ENCODE measurements at regions not wholly inside any gene's neighbourhood (a gene's known extent, or its start where the extent isn't known, plus 50 kb on each side); places are given as distances from the start of the nearest gene placed in this dataset.

GRCh38 chr13:85093808-85094207 lies 705.4 kb downstream of the SLITRK6 start:
- H2AK5ac ChIP-seq (ENCODE audit: low read depth, low read length): no peak overlapping the region
- no peak for DNase-seq
- no peak overlapping the region for H2BK5ac ChIP-seq (ENCODE audit: low read depth, low read length, poor library complexity, severe bottlenecking)
- no peaks in the 10 kb centered on the region for H3K9me3 ChIP-seq (ENCODE audit: control insufficient read depth, insufficient read depth, low read length)
- no peaks in the 10 kb centered on the region for H4K20me1 ChIP-seq (ENCODE audit: insufficient read depth, low read length)
- no peak overlapping the region for H2AFZ ChIP-seq (replicated peaks; ENCODE audit: low read length, poor library complexity)
- H4K8ac ChIP-seq (ENCODE audit: low read depth in 2 of 2, low read length in 2 of 2): no peak overlapping the region
- H3K23ac ChIP-seq (ENCODE audit: low read depth, low read length): no peak overlapping the region
- no peaks in the 10 kb centered on the region for H3K79me1 ChIP-seq (ENCODE audit: low read depth in 1 of 2, low read length in 2 of 2)
- H3K9me1 ChIP-seq (ENCODE audit: insufficient read depth, low read length): no peaks in the 10 kb centered on the region
- in situ Hi-C loops (cut with MboI; ENCODE audit: low sequenced_read_pairs): no loop called here
- no peaks in the 10 kb centered on the region for H3K36me3 ChIP-seq (ENCODE audit: control insufficient read depth, insufficient read depth, low read length)
- dilution Hi-C loops (cut with HindIII; ENCODE audit: low sequenced_read_pairs, unreplicated experiment): no loop called here
- TF ChIP-seq ELK1 (IDR thresholded peaks at IDR 0.05; ENCODE audit: borderline replicate concordance, low read depth, low read length): no peak
- no peak for TF ChIP-seq SMC3 (IDR thresholded peaks at IDR 0.05; ENCODE audit: low read depth, low read length)
- TF ChIP-seq MXI1 (IDR thresholded peaks at IDR 0.05; ENCODE audit: borderline replicate concordance, low read depth, low read length): no peak
- H4K91ac ChIP-seq (ENCODE audit: insufficient read depth, low read depth, low read length): no peak overlapping the region
- H3K4me1 ChIP-seq (ENCODE audit: control insufficient read depth, insufficient read depth, low read length): no peaks in the 10 kb centered on the region
- no peak overlapping the region for H2BK15ac ChIP-seq (ENCODE audit: low read depth, low read length)
- H3K18ac ChIP-seq (ENCODE audit: low read depth, low read length): no peak overlapping the region
- no peak overlapping the region for H2BK20ac ChIP-seq (ENCODE audit: low read depth, low read length)
- ChIA-PET POLR2A (ENCODE audit: unreplicated experiment) (no interaction called here), CTCF (interaction anchor here (0.5 kb wide), 1 partner anchor 585 kb away, joined by 5 read pairs; no protein-coding TSS in a partner anchor)
- intact Hi-C loops (cut with micrococcal nuclease): no loop called here
- no peak overlapping the region for H3K4ac ChIP-seq (ENCODE audit: low read depth, low read length)
- no peak overlapping the region for H2AK9ac ChIP-seq (replicated peaks; ENCODE audit: low read depth, low read length, poor library complexity)
- no peaks in the 10 kb centered on the region for H3K27me3 ChIP-seq (ENCODE audit: control insufficient read depth, insufficient read depth, low read length)
- H3K9ac ChIP-seq (ENCODE audit: low read depth, low read length): no peak overlapping the region
- no peak overlapping the region for H3K14ac ChIP-seq (replicated peaks; ENCODE audit: low read depth, low read length)
- no peak overlapping the region for H3K56ac ChIP-seq (ENCODE audit: extremely low read depth, insufficient read depth, low read length)
- H2BK120ac ChIP-seq (ENCODE audit: low read depth, low read length): no peak overlapping the region
- no peak overlapping the region for H3K4me3 ChIP-seq (ENCODE audit: insufficient read depth, low read depth, low read length)
- no peak overlapping the region for H3K4me2 ChIP-seq (ENCODE audit: low read depth, low read length)
- BruUV-seq (replicated peaks): no TSS peak
- H3K27ac ChIP-seq (ENCODE audit: insufficient read depth, low read length): no peak overlapping the region
- WGBS, 2 experiments (ENCODE audit: extremely low coverage in 2 of 2, insufficient read length in 1 of 2): 67% methylated on average over 1 of the region's 5 CpGs; no CpG with 5 or more reads in 1 of the 2 experiments
- H4K5ac ChIP-seq (ENCODE audit: low read depth, low read length): no peak overlapping the region
- ATAC-seq (ENCODE audit: low read depth): no peak

Measured in IMR-90 (cell line).